GM18511 (cell line): ENCODE measurements at regions not wholly inside any gene's neighbourhood (a gene's known extent, or its start where the extent isn't known, plus 50 kb on each side); places are given as distances from the start of the nearest gene placed in this dataset.

Experiments
- ATAC-seq: cut with Tn5 transposase; IDR thresholded peaks from one replicate; pipeline ENCODE4 v1.9.1; 2021; ENCODE audit warnings: mild to moderate bottlenecking, moderate library complexity; ENCODE audit not compliant: unreplicated experiment

DNA sequence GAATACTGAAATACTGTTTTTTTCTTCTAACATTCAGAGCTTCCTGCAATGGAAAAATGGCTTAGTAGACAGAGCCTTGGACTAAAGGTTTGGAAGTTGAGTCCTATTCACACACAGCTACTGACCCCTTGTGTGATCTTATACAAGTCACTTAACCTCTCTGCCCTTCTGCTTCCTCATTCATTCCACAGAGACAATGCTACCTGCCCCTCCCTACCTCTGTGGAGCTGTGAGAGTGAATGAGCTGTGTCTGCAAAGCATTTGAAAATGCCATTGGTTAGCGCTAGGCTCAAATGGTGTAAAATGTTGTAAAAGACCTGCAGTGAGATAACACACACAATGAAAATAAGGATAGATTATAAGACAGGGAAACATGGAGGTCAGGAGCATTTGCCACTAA, 214.4 kb downstream of the BARHL2 start:
- no peak for ATAC-seq

DNA sequence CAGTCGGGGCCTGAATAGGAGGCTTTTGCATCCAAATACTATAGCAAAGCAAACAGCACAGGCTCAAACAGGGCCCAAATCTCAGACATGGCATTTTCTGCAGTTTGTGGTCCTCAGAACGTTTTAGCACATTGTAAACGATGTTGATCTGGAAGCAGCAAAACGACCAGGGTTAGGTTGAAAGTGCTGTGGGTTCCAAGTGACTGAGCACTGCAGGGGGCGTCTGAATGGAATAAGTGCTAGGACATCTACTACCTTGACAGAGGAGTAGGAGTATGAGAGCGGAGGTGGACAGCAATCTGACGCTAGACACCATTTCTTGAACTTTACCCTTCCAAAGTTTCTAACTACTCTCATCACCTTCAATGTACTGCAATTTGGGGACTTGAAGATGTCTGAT, 214.9 kb downstream of the BARHL2 start:
- ATAC-seq = no peak

DNA sequence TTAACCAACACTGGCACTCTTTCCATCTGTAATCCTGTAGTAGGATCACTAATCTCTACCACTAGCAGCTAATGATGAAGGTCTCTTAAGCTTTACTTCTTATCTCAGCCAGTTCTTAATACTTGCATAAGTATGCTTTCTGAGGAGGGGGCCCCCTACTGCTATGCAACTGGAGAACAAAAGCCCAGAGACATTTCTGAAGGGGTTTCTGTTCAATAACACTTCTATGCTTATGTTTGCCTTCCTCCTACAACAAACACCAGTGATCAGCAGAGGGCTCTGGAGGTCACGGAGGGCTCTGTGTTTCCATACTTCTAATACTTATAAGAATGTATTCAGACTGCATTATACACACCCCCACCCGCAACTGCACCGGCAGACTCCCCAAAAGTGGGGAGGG, 215.8 kb downstream of the BARHL2 start:
- no peak for ATAC-seq

DNA sequence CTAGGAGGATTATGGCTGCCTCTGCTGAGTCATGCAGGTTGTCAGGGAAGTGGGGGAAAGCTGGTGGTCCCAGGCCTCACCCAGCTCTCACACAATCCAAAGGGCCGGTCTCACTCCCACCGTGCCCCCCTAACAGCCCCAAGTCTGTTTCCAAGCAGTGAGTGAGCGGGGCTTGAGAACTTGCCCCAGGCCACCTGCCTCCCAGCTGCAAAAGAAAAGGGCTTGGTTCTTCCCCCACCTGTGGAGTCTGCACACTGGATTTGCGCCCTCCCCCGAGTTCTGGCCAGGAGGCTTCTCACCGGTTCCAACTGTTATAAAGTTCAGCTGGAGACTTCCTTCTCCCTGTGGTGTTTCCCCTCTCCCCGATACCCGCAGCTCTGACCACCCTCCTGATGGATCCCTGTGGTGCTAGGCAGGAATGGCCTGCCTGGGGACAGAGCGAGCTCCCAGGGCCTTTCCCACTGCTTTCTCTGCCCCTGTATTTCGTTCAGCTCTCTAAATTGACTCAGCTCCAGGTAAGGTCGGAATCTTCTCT, 222.3 kb downstream of the BARHL2 start:
- no peak for ATAC-seq

DNA sequence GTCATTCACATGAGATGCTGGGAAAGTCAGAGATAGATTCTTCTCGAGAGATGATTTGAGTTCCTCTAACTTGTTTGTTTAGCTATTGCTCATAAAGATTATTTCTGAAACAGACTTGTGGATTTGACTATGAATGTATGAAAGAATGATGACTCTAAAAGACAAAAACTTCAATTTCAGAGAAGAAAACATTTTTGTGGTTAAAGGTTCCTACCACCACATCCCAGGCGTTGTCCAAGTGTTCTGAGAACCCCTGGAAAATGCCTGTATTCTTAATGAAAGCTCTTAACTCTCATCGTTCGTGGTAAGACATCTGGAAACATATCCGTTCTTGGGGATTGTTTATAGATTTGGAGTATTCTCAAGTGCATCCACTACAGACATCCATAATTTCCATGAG, 228.7 kb downstream of the BARHL2 start:
- no peak for ATAC-seq

DNA sequence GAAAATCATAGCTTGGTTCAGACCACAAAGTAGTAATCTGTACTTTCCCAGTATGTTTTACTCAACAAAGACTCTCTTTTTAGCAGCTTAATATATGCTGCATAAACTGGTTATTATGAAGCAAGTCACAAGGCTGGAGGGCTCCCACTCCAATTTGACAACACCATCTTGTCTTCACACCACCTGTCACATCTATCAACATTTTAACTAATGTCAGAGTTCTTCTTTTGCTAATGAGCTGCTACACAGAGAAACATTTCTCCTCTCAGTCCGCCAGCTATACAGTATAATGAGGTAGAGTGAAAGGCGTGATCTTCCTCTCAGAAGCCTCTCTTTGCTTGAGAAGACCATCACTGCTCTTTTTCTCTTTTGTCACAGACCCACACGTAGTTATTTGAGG, 230.1 kb downstream of the BARHL2 start:
- peak; percentile 16 for ATAC-seq

DNA sequence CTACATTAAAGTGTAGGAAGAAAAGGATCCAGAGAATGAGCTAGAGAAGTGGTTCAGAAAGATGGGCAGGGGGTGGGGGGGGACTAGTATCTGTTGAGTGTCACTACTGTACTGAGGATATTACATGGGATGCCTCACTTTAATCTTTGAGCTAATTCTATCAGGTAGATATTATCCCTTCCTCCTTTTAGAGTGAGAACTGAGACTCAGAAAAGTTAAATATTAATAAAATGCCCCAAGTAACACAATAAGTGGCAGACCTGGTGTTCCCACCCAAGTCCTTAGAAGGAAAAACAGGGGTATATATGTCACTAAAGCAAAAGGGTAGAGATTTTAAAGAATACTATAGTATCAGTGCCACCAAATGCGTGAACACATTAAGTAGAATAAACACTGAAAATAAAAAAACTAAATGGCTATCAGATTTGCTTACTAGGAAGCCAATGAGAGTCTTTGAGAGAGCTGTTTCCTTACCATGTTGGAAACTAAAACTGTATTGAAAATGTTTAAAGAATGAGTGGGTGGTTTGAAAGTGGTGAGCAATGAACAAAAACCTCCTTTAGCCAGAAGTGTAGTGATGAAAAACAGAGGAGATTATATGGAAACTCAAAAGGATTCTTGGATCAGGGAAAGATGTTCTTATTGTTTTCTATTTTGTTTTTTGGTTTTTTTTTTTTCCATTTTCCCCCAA, 230.8 kb downstream of the BARHL2 start:
- peak; percentile 70 for ATAC-seq

DNA sequence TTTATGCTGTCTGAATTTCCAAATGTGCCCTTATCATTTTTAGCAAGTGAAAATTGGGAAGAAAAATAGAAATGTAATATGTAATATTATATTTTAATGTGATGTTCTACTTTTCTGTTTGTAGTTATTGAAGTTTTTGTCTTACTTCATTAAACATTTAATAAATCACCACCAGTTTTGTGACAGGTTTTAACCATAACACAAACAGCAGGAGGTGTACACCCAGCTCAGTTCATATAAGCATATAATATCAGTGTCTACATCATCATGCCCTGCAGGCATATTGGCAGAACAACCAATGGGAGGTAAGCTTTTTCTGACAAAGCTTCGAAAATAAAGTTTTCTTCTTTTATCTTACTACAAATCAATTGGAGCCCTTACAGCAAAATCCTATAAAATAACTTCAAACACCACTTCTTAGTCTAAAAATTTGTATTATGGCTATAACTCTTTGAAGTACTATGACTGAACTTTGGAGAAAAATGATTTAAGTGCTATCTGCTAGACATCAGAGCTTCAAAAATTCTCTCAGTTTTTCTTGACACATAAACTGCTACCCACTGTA, 236.7 kb downstream of the BARHL2 start:
- ATAC-seq = no peak

DNA sequence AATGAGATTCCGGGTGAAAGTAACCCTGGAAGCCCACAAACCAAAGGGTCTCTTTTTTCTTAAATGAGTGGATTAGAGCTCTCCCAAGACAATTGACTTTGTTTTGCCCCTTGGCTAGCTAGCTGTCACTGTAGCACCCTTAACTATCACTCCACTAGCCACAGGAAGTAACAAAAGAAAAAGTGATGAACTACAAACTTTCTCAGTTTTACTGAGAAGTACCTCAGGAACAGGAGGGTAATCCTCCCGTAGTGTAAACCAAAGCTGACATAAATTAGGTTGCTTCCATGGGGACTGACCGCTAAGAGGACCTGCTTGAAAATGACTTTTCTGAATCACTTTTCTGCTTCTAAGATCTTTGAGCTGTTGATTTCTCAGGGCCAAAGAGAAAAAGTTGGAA, 240.1 kb downstream of the BARHL2 start:
- ATAC-seq = no peak

DNA sequence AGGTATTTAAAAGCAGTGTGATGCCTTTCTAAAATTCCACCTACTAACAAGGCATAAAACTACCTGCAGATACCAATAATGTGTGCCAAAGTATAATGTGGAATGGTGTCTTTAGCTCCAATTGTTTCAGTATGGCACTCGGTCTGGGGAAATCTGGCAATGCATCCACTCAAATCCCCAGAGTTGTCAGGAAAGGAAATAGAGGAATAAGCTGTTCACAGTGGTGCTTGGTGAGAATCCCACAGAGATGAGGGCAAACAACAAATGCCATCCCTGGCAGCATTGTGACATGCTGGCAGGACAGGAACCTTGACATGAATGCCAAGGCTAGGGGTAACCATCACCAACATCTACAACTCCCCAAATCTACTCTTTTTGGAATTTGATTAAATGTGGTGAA, 240.7 kb downstream of the BARHL2 start:
- no peak for ATAC-seq

DNA sequence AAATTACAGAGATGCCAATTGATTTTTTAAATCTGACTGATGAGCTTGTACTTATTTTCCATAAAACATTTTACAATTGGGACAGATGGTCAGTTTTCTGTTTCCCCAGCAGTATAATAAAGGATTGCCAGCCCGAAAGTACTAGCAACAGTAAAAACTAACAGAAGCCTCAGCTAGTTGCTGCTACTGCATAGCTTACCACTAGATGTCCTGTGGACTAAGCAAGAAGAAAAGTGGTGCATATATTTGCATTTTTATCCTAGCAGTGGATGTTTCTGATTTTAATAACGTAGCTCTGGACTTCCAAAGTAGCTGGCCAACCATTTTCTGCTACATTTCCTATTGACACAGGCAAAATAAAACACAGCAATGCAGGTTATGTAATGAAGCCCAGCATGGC, 241.5 kb downstream of the BARHL2 start:
- ATAC-seq = no peak

DNA sequence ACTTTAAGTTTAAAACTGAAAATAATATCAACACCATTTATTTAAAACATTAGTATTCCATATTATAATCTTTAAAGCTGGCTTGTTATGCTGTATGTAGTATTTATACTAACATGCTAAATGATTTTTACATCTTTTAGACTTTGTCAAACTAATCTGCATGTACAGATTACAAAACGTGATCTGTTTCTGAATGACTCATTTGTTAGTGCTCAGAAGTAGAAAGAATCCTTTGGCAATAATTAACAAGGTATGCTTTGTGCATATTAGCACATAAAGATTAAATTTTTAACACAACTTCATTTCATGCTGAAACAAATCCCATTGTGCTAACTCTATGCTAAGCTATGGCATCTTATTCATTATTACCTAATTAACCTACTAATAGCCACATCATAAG, 242.4 kb downstream of the BARHL2 start:
- ATAC-seq = no peak

DNA sequence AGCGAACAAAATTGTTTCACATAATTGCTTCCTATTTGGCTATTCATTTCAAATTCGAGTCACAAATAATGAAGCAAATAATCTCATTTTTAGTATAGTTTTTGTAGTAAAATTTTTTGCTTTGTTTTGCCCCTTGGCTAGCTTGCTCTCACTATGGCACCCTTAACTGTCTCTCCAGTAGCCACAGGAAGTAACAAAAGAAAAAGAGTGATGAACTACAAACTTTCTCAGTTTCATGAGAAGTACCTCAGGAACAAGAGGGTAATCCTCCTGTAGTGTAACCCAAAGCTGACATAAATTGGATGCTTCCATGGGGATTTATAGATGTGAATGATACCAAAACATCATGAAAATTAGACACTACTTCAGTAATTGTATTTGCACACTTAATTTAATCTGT, 242.9 kb downstream of the BARHL2 start:
- no peak for ATAC-seq

DNA sequence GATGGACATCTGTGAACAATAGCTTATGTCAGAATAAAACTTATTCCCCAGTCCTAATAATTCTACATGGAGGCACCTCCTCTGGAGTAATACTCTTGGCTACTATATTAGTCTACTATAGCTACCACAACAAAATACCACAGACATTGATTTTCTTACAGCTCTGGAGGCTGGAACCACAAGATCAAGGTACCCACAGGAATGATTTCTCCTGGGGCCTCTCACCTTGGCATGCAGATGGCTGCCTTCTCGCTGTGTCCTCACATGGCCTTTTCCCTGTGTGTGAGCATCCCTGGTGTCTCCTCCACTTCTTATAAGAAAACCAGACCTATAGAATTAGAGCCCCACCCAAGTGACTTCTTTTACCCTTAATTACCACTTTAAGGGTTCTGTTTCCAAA, 244.3 kb downstream of the BARHL2 start:
- no peak for ATAC-seq

DNA sequence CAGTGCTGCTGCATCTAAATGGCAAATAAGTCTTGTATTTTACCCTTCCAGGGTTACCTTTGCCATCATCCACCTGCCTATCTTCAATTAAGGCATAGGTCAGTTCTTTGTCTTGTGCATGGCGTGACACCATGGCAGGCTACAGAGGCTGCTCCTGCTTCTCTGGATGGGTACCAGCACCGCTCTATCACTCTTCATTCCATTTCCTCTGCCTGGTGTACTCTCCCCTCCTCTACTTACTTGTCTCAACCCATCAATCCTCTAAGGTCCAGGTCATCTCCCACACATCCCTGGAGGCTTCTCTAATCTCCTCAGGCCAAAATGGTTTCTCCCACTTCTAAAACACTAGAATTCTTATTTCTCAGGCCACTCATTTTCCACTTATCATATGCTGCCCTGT, 257.5 kb downstream of the BARHL2 start:
- no peak for ATAC-seq

DNA sequence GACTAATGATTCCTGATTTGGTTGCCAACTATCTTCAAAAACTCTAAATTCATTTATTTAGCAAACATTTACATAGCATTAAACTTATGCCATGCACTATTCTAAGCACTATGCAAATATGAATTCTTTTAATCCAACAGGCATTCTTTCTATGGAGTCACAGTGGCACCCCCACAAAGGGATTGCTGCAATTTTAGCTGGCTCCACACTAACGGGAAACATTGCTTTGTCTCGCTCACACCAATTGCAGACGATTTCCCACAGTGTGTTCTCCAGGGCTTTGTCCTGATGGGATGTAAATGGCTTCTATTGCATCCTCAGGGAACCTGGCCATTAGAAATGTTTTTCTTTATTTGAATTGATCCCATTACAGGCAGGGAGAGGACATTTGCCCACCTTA, 259.1 kb downstream of the BARHL2 start:
- no peak for ATAC-seq

DNA sequence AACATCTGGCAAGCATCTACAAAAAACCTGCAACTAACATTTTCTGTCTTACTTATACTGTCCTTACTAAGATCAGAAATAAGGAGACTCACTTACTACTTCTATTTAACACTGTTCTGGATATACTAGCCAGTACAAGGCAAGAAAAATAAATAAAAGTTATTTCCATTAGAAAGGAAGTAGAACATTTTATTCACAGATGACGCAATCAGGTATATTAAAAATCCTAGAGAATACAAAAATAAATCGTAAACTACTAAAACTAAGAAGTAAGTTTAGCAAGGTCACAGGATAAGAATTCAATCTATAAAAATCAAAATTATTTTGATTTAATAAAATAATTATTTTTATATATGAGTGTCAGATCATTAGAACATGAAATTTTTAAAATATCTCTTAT, 264.6 kb downstream of the BARHL2 start:
- no peak for ATAC-seq

DNA sequence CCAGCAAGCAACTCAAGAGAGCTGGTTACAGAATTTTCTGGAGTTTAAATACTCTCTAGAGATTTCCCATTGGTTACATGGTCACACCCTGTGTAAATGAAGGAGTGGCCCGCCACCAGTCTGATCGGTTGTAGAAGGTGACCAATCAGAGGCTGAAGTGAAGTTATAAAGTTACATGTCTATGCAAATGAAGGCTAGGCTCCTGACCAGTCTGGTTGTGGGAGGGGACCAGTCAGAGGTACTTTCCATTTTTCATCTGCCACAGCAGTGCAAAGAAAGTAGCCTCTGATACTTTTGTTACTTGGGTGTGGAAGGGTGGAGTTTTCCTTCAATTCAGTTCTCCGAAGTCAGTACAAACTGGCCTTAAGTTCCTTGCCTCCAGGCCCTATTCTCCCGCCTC, 273.7 kb downstream of the BARHL2 start:
- no peak for ATAC-seq

DNA sequence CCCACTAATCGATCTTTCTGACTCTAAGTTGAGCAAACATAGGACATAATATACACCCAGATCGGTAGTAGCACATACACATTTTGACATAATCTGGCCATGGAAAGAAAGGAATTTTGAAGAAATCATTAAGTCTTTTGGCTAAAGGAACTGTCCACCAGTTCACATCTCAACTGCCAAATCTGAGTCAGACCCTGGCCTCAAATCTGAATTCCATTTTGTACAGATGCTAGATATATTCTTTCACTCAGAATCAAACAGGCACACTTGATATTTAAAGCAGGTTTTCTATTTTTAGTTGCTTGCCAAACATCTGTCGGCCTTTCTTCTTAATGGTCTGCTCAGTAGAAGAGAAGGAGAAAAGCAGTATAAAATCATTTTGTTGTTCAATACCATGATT, 281.8 kb downstream of the BARHL2 start:
- ATAC-seq = no peak

DNA sequence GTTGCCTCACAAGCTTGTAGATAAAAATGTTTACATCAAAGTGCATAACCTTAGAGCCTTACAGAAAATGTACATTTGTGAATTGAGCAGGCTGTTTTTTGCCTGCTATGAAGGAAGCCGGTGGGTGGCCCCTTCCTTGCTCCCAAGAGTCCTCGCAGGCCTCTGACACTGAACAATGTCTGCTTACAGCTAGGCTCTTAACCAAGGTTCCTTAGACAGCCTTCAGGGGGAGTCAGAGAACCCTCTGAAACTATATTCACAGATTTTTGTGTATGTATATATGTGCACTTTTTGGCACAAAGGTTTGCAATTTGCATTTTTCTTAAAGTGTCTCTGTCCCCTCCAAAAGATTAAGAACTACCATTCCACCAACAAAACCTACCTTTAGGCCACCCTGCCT, 282.6 kb downstream of the BARHL2 start:
- ATAC-seq = no peak

DNA sequence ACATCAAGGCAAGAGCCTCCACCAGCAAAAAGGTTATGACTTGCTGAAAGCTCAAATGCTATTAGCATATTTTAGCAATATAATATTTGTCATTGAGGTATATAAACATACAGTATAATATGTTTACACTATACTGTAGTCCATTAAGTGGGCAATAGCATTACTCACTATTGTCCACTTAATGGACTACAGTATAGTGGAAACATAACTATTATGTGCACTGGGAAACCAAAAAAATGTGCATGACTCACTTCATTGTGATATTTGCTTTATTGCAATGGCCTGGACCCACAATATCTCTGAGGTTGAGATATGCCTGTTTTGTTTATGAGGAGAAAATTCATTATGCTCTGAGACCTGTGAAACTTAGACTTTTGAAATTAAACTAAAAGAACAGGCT, 300.0 kb downstream of the BARHL2 start:
- no peak for ATAC-seq

DNA sequence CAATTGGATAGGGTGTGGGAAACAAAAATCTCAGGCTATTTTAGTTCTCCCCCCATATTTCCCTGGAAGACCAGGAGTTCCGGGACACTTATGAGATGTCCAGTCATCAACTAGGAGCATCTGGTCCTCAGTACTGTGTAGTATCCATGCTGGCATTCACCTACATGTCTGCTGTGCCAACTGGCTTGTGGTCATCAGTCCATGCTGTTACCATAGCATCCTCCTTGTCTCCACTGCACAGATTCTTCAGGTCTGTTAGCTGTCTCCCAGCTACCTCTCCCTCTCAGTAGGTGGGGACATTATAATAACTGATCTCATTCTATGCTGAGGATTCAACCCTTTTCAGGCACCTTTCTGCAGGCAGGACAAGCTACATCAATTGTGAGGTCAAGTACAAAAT, 302.9 kb downstream of the BARHL2 start:
- no peak for ATAC-seq

DNA sequence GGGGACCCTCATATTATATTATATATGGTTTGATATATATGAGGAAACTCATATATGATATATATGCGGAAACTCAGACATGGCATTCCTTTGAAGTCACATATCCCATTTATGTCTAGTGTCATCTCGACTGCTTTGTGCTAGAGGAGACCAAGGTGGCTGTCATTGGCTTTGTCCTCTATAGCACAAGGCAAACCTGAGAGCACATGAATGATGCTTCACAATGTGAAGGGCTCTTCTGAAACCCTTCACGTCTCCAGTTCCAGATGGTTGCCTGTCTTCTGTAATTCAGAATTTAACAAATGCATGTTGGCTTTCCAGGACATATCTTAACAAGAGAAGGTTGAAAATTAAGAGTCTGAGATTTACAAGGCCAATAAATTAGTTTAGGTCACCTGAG, 303.6 kb downstream of the BARHL2 start:
- no peak for ATAC-seq
